ENCODE measurements at regions not wholly inside any gene's neighbourhood (a gene's known extent, or its start where the extent isn't known, plus 50 kb on each side); places are given as distances from the start of the nearest gene placed in this dataset.

GRCh38 chr11:106464728-106465127 lies 387.3 kb downstream of the AASDHPPT start:
- H3K36me3 ChIP-seq (ENCODE audit: control insufficient read depth in 1 of 2, insufficient read depth in 2 of 2, low read length in 2 of 2), result no peaks in the 10 kb centered on the region
- ChIA-PET CTCF (no interaction called here), POLR2A (no interaction called here), RAD21 (ENCODE audit: low non-redundant PET in 1 of 2, low total read pairs in 2 of 2, uncharacterized antibody in 2 of 2, unreplicated experiment in 2 of 2) (no interaction called here)
- intact Hi-C loops (cut with micrococcal nuclease), result no loop called here
- H4K20me1 ChIP-seq (ENCODE audit: insufficient read depth), result no peaks in the 10 kb centered on the region
- no peak overlapping the region for H3K27ac ChIP-seq (ENCODE audit: low read depth, low read length)
- H3K9me2 ChIP-seq (ENCODE audit: insufficient read depth), result no peaks in the 10 kb centered on the region
- H3K4me2 ChIP-seq (ENCODE audit: low read length), result no peak overlapping the region
- DNase-seq (ENCODE audit: low read depth, low spot score), result no peak
- H3K4me1 ChIP-seq (ENCODE audit: control insufficient read depth in 1 of 2, insufficient read depth in 2 of 2, low read length in 2 of 2), result no peaks in the 10 kb centered on the region
- no TSS peak for BruUV-seq (replicated peaks)
- H3K27me3 ChIP-seq (ENCODE audit: insufficient read depth, low read length), result no peaks in the 10 kb centered on the region
- no peak overlapping the region for H2AFZ ChIP-seq (ENCODE audit: low read depth, low read length, poor library complexity, severe bottlenecking)
- H3K79me2 ChIP-seq (ENCODE audit: insufficient read depth, low read length), result no peaks in the 10 kb centered on the region
- H3K4me3 ChIP-seq (replicated peaks in 1 of 2; ENCODE audit: low read depth in 1 of 2, low read length in 2 of 2), result no peak overlapping the region
- H3K9ac ChIP-seq (ENCODE audit: low read length), result no peak overlapping the region
- H3K9me3 ChIP-seq (ENCODE audit: control insufficient read depth in 1 of 2, insufficient read depth in 1 of 2, low read depth in 1 of 2, low read length in 2 of 2), result no peaks in the 10 kb centered on the region
- no peak for ATAC-seq
- TF ChIP-seq FOSL1 (IDR thresholded peaks at IDR 0.05; ENCODE audit: low read depth), result no peak

GRCh38 chr11:106466521-106467080 lies 389.1 kb downstream of the AASDHPPT start:
- Histone ChIP-seq H3K9me2 (ENCODE audit: insufficient read depth) (no peaks in the 10 kb centered on the region), H3K36me3 (ENCODE audit: control insufficient read depth in 1 of 2, insufficient read depth in 2 of 2, low read length in 2 of 2) (no peaks in the 10 kb centered on the region), H2AFZ (ENCODE audit: low read depth, low read length, poor library complexity, severe bottlenecking) (no peak overlapping the region), H3K9ac (ENCODE audit: low read length) (no peak overlapping the region), H3K4me2 (ENCODE audit: low read length) (no peak overlapping the region), H3K27me3 (ENCODE audit: insufficient read depth, low read length) (0 out of 2 replicates have a peak, but pooled peaks cover 4% of the 10 kb centered on the region), H3K4me1 (ENCODE audit: control insufficient read depth in 1 of 2, insufficient read depth in 2 of 2, low read length in 2 of 2) (no peaks in the 10 kb centered on the region), H3K27ac (ENCODE audit: low read depth, low read length) (no peak overlapping the region), H3K79me2 (ENCODE audit: insufficient read depth, low read length) (no peaks in the 10 kb centered on the region), H3K4me3 (replicated peaks in 1 of 2; ENCODE audit: low read depth in 1 of 2, low read length in 2 of 2) (no peak overlapping the region), H4K20me1 (ENCODE audit: insufficient read depth) (no peaks in the 10 kb centered on the region), H3K9me3 (ENCODE audit: control insufficient read depth in 1 of 2, insufficient read depth in 1 of 2, low read depth in 1 of 2, low read length in 2 of 2) (no peaks in the 10 kb centered on the region)
- no TSS peak for BruUV-seq (replicated peaks)
- intact Hi-C loops (cut with micrococcal nuclease), result no loop called here
- ATAC-seq, result no peak
- no peak for TF ChIP-seq SRF (IDR thresholded peaks at IDR 0.05; ENCODE audit: low read depth)
- TF ChIP-seq FOSL1 (IDR thresholded peaks at IDR 0.05; ENCODE audit: low read depth), result no peak
- TF ChIP-seq CBX3 (IDR thresholded peaks at IDR 0.05; ENCODE audit: low read depth), result no peak
- TF ChIP-seq REST (IDR thresholded peaks at IDR 0.05; ENCODE audit: low read depth), result no peak
- TF ChIP-seq POLR2AphosphoS5 (IDR thresholded peaks at IDR 0.05; ENCODE audit: low read depth, low read length), result no peak
- ChIA-PET RAD21 (ENCODE audit: low non-redundant PET in 1 of 2, low total read pairs in 2 of 2, uncharacterized antibody in 2 of 2, unreplicated experiment in 2 of 2) (no interaction called here), CTCF (no interaction called here), POLR2A (no interaction called here)
- no peak for DNase-seq (ENCODE audit: low read depth, low spot score)
